ENCODE measurements at regions not wholly inside any gene's neighbourhood (a gene's known extent, or its start where the extent isn't known, plus 50 kb on each side); places are given as distances from the start of the nearest gene placed in this dataset.

DNA sequence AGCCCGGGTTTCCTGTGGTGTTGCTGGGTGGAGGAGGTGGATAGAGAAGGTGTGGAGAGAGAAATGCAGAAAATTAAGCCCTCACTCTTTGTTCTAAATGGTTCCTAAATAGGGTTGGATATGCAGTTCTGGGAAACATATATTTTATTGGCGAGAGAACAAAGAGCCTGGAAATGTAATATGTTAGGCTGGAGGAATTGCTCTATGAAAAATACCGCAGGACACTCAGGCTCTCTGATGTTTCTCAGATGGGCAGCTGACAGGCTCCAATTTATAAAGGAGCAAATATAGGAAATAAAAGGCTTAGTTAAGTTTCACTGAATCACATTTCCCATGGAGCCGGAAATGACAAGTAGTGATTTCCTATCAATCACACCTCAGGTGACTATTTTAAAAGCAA lies 428.0 kb downstream of the TMEM135 start:
- TF ChIP-seq, protein P1, sequence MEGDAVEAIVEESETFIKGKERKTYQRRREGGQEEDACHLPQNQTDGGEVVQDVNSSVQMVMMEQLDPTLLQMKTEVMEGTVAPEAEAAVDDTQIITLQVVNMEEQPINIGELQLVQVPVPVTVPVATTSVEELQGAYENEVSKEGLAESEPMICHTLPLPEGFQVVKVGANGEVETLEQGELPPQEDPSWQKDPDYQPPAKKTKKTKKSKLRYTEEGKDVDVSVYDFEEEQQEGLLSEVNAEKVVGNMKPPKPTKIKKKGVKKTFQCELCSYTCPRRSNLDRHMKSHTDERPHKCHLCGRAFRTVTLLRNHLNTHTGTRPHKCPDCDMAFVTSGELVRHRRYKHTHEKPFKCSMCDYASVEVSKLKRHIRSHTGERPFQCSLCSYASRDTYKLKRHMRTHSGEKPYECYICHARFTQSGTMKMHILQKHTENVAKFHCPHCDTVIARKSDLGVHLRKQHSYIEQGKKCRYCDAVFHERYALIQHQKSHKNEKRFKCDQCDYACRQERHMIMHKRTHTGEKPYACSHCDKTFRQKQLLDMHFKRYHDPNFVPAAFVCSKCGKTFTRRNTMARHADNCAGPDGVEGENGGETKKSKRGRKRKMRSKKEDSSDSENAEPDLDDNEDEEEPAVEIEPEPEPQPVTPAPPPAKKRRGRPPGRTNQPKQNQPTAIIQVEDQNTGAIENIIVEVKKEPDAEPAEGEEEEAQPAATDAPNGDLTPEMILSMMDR (IDR thresholded peaks at IDR 0.05; ENCODE audit: borderline replicate concordance, insufficient read depth, low read depth, low read length), result no peak
- no peak overlapping the region for H3K4me3 ChIP-seq (ENCODE audit: low read depth, low read length)

DNA sequence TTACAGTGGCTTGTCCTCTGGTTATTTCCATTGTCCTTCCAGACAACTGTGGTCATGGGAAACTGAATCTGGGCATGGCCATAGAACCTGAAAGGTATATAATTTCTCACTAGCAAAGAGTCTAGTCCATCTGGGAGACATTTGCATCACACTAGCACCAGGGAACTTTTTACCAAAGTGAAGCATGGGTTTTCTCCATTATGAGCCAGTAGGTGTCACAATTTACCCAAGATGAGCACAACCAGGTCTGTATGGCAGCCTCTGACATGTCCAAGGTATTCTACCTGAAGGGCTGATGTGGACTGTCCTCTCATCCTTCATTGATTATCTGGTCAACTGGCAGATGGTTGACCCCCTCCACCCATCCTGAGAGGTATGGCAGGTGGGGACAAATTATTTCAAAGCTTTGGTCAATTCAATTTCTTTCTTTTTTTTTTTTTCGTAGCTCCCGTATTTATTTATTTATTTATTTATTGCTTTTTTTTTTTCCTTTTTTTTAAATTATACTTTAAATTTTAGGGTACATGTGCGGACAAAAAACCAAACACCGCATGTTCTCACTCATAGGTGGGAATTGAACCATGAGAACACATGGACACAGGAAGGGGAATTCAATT lies 425.9 kb downstream of the TMEM135 start:
- H3K4me3 ChIP-seq (ENCODE audit: low read depth, low read length), result no peak overlapping the region
- TF ChIP-seq, protein P1 (IDR thresholded peaks at IDR 0.05; ENCODE audit: borderline replicate concordance, insufficient read depth, low read depth, low read length), result 0 out of 2 replicates have a peak, but pooled peaks have one; percentile 38

DNA sequence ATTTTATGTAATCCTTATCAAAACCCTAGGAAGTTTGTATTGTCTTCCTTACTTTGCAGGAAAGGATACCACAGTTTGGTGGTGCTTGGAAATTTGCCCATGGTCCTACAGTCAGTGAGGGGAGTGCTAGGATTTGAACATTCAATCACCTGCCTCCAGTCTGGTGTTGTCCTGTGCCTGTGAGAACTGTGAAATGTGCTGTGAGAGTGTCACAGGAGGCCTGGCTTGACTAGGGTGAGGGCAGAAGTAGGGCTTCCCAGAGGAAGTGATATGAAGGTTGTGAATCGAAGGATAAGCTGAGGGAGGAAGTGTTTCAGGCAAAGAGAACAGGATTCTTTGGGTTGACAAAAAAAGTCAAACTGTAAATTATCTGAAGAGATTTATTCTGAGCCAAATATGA lies 424.4 kb downstream of the TMEM135 start:
- TF ChIP-seq, protein P1 (IDR thresholded peaks at IDR 0.05; ENCODE audit: borderline replicate concordance, insufficient read depth, low read depth, low read length), result no peak
- no peak overlapping the region for H3K4me3 ChIP-seq (ENCODE audit: low read depth, low read length)

DNA sequence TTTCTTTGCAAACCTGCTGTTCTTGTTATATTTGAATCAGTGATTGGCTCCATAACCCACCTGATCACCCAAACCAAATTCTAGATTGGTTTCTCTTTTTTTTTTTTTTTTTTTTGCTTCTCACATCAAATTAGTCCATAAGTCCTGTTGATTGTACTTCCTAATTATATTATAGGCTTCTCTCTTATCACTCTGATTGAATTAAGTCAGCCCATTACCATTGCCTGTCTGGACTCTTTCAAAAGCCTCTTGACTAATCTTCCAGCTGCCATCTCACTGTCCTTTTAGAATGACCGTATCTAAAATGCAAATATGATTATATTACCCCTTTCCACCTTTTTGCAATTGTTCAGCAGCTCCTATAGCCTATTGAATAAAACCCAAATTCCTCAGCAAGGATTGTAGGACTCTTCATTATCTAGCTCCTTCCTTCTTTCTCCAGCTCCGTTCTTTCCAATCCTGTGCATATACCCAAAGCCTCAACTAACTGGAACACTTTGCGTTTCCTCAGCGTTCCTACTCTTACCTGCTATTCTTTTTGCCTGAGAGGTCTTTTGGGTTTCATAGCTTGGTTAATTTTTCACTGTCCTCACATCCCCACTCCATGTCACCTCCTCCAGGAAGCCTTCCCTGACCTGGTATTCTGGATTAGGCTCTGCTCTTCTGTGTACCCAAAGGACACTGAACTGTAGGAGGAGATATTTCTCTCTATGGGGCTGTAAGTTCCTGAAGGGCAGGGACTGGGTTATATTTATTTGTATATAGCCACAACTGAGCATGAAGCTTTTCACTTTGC lies 423.3 kb downstream of the TMEM135 start:
- H3K4me3 ChIP-seq (ENCODE audit: low read depth, low read length), result no peak overlapping the region
- TF ChIP-seq, protein P1 (IDR thresholded peaks at IDR 0.05; ENCODE audit: borderline replicate concordance, insufficient read depth, low read depth, low read length), result no peak

DNA sequence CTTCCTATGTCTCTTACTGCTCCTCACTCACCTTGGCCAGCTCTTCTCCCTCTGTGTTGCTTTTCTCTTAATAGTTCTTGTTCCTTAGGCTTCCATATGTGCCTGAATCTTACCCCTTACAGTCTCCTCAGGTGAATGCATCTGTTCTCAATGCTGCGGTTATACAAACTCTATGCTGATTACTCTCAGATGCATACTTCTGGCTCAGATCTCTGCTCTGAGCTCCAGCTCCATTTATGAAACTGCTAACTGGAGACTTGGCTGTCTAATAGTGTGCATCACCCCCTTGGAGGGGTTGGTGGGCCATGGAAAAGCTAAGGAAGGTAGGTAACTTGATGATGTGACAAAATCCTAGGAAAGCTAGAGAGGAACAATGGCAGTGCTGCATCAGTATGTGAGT lies 422.5 kb downstream of the TMEM135 start:
- no peak overlapping the region for H3K4me3 ChIP-seq (ENCODE audit: low read depth, low read length)
- TF ChIP-seq, protein P1 (IDR thresholded peaks at IDR 0.05; ENCODE audit: borderline replicate concordance, insufficient read depth, low read depth, low read length), result no peak

DNA sequence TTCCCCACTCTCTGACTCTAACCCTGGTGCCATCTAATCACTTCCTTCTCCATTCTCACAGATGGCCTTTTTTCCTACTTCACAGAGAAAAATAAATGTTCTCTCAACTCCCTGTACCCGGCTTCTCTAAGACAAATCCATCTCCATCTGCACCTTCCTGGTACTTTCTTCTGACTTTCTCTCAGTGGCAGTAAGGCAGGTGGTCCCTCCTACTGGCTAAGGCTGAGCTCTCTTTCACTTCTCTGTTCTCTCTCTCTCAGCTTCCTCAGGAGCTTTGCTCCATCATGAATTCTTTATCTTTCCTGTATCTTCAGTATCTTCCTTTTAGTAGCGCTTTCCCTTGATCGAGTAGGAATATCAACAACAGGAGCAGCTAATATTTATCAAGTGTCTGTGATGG lies 421.6 kb downstream of the TMEM135 start:
- no peak overlapping the region for H3K4me3 ChIP-seq (ENCODE audit: low read depth, low read length)
- TF ChIP-seq, protein P1 (IDR thresholded peaks at IDR 0.05; ENCODE audit: borderline replicate concordance, insufficient read depth, low read depth, low read length), result no peak

DNA sequence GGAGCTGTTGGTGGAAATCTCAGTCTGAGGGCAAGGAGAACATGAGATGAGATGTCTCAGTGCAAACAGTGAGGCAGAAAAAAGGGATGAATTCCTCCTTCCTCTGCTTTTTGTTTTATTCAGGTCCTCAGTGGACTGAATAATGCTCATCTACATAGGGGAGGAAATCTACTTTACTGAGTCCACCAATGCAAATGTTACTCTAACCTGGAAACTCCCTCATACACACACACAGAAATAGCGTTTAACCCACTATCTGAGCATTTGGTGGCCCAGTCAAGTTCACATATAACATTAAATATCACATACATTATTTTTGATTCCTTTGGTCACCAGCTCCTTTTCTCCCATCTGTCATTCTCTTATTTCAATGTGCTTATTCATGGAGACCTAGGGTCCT lies 418.8 kb downstream of the TMEM135 start:
- H3K4me3 ChIP-seq (ENCODE audit: low read depth, low read length), result no peak overlapping the region
- TF ChIP-seq, protein P1 (IDR thresholded peaks at IDR 0.05; ENCODE audit: borderline replicate concordance, insufficient read depth, low read depth, low read length), result no peak

All from GM12875 (cell line).